Loucy (cell line): ENCODE measurements at regions not wholly inside any gene's neighbourhood (a gene's known extent, or its start where the extent isn't known, plus 50 kb on each side); places are given as distances from the start of the nearest gene placed in this dataset.

Experiments used
- EZH2phosphoT487 ChIP-seq: fragments of 200-600 bp; IDR thresholded peaks from 2 replicates; pipeline ENCODE4 v1.6.1; 2018; ENCODE audit warnings: antibody characterized with exemption, mild to moderate bottlenecking, moderate library complexity, borderline replicate concordance
- TF ChIP-seq, protein P1 (sequence below): fragments of 200-600 bp; sonication (generic); conservative IDR thresholded peaks from 2 replicates; pipeline ENCODE4 v1.5.1; 2014; ENCODE audit warnings: mild to moderate bottlenecking, antibody characterized with exemption, low read length

DNA sequence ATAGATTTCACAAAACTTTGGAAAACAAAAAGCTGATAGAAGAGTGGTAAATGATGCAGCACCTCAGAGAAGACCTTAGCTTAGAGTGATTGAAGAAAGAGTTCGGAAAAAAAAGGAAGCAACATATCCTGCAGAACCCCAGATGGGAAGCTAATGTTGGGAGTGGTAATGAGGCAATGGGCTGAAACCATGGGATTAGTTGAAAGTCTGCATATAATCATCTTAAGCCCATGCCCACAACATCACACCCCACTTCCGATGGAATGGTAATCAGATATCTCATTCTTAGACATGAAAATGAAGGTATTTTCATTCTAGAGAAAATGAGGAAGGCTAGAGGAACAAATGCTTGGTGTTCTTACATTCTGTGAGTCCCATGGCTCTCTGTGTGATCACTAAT, 146.3 kb upstream of the ADAMTS3 start:
- TF ChIP-seq, protein P1, sequence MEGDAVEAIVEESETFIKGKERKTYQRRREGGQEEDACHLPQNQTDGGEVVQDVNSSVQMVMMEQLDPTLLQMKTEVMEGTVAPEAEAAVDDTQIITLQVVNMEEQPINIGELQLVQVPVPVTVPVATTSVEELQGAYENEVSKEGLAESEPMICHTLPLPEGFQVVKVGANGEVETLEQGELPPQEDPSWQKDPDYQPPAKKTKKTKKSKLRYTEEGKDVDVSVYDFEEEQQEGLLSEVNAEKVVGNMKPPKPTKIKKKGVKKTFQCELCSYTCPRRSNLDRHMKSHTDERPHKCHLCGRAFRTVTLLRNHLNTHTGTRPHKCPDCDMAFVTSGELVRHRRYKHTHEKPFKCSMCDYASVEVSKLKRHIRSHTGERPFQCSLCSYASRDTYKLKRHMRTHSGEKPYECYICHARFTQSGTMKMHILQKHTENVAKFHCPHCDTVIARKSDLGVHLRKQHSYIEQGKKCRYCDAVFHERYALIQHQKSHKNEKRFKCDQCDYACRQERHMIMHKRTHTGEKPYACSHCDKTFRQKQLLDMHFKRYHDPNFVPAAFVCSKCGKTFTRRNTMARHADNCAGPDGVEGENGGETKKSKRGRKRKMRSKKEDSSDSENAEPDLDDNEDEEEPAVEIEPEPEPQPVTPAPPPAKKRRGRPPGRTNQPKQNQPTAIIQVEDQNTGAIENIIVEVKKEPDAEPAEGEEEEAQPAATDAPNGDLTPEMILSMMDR: no peak
- TF ChIP-seq EZH2phosphoT487: no peak
